Peyer's patch (tissue), 4 donors: ENCODE measurements at regions not wholly inside any gene's neighbourhood (a gene's known extent, or its start where the extent isn't known, plus 50 kb on each side); places are given as distances from the start of the nearest gene placed in this dataset.

Experiments used
- DNase-seq, 3 donors: peaks; one replicate each; pipeline ENCODE4 v3.0.0-alpha.2; 2017 to 2019
- H3K27ac ChIP-seq, 4 donors: fragments of 200-600 bp; sonication (generic); one replicate each; pipeline ENCODE4 v1.5.1; 2016 to 2019
- H3K27me3 ChIP-seq, 2 donors: fragments of 200-600 bp; sonication (generic); one replicate each; pipeline ENCODE4 v1.5.1; 2019
- H3K36me3 ChIP-seq, 3 donors: fragments of 200-600 bp; sonication (generic); one replicate each; pipeline ENCODE4 v1.5.1; 2016 to 2019
- H3K4me1 ChIP-seq, 4 donors: fragments of 200-600 bp; sonication (generic); one replicate each; pipeline ENCODE4 v1.5.1; 2016 to 2019
- H3K4me3 ChIP-seq, 4 donors: fragments of 200-600 bp; sonication (generic); 1 replicate in 3 of 4; 2 replicates in 1 of 4; pipeline ENCODE4 v1.5.1; 2016 to 2019; ENCODE audit warnings: mild to moderate bottlenecking in 1 of 4
- H3K9me3 ChIP-seq, 4 donors: fragments of 200-600 bp; sonication (generic); one replicate each; pipeline ENCODE4 v1.5.1; 2016 to 2019; ENCODE audit warnings: mild to moderate bottlenecking in 1 of 4
- CTCF ChIP-seq, 6 experiments: fragments of 450-650 bp in 4 of 6; fragments of 200-600 bp in 2 of 6; sonication (generic) in 1 of 6; IDR thresholded peaks; one replicate each; pipeline ENCODE4 v1.5.1; 2017 to 2019; ENCODE audit warnings: antibody characterized with exemption in 6 of 6, mild to moderate bottlenecking in 3 of 6, moderate library complexity in 1 of 6
- POLR2A ChIP-seq, 2 donors: fragments of 450-650 bp; IDR thresholded peaks; one replicate each; pipeline ENCODE4 v1.5.1; 2017; ENCODE audit warnings: antibody characterized with exemption in 2 of 2, mild to moderate bottlenecking in 2 of 2, moderate library complexity in 2 of 2

DNA sequence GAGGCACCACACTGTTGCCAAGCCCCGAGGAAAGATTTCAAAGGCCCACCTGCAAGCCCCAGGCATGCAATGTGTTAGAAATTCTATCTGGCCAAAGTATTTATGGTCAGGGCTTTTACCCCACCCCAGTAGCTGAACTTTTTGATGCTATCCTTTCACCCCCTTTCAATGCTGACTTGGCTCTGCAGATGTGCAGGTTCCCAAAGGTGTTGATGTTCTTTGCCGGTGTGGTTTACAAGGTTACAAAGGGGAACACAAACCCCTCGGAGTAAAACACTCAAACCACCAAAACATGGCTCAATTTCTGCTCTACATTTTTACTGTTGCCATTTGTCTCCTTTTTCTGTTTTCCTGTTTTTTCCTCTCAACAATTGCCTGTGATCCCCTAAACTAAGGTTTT lies 145.4 kb upstream of the BNIP2 start:
- Histone ChIP-seq H3K27me3 (no peaks in the 10 kb centered on the region), H3K4me1 (no peaks in the 10 kb centered on the region), H3K27ac (no peak overlapping the region), H3K4me3 (no peak overlapping the region), H3K36me3 (no peaks in the 10 kb centered on the region), H3K9me3 (no peaks in the 10 kb centered on the region)
- no peak for TF ChIP-seq CTCF (IDR thresholded peaks at IDR 0.05)
- TF ChIP-seq POLR2A (IDR thresholded peaks at IDR 0.05), result no peak
- no peak for DNase-seq

GRCh38 chr15:59833366-59833765 lies 144.2 kb upstream of the BNIP2 start:
- no peak for DNase-seq
- TF ChIP-seq CTCF (IDR thresholded peaks at IDR 0.05), result no peak
- no peaks in the 10 kb centered on the region for H3K27me3 ChIP-seq

GRCh38 chr15:59830873-59831272 lies 141.8 kb upstream of the BNIP2 start:
- no peak for DNase-seq
- Histone ChIP-seq H3K4me3 (no peak overlapping the region), H3K27me3 (no peaks in the 10 kb centered on the region), H3K27ac (no peak overlapping the region), H3K36me3 (no peaks in the 10 kb centered on the region), H3K4me1 (no peaks in the 10 kb centered on the region), H3K9me3 (no peaks in the 10 kb centered on the region)
- TF ChIP-seq POLR2A (IDR thresholded peaks at IDR 0.05), result no peak
- TF ChIP-seq CTCF (IDR thresholded peaks at IDR 0.05), result no peak

More at GRCh38 chr15:59833366-59833765, 144.2 kb upstream of the BNIP2 start:
- H3K4me1 ChIP-seq, result no peaks in the 10 kb centered on the region
- no peaks in the 10 kb centered on the region for H3K9me3 ChIP-seq
- no peaks in the 10 kb centered on the region for H3K36me3 ChIP-seq
- H3K27ac ChIP-seq, result no peak overlapping the region
- H3K4me3 ChIP-seq, result no peak overlapping the region

DNA sequence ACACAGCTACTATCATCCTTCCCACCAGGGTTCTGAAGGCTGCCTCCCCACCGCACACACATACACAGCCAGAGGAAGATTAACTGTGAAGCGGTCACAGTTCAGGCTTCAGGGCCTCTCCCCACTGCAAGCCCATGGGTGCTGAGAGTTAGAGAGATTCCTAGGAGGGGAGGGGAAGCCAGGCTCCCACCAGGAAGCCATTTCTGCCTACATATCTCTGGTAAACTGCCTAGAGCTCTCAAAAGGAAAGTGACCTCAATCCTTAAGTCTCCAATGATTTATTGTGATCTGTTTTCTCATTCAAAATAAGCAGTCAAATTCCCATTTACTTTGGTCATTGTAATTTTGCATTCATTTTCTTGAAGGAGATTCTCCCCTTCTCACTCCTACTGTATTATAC lies 141.0 kb upstream of the BNIP2 start:
- Histone ChIP-seq H3K4me3 (no peak overlapping the region), H3K36me3 (no peaks in the 10 kb centered on the region), H3K4me1 (no peaks in the 10 kb centered on the region), H3K9me3 (no peaks in the 10 kb centered on the region), H3K27ac (no peak overlapping the region), H3K27me3 (no peaks in the 10 kb centered on the region)
- no peak for TF ChIP-seq CTCF (IDR thresholded peaks at IDR 0.05)
- no peak for TF ChIP-seq POLR2A (IDR thresholded peaks at IDR 0.05)
- no peak for DNase-seq

GRCh38 chr15:59828861-59829260 lies 139.7 kb upstream of the BNIP2 start:
- no peaks in the 10 kb centered on the region for H3K9me3 ChIP-seq
- no peaks in the 10 kb centered on the region for H3K27me3 ChIP-seq
- no peaks in the 10 kb centered on the region for H3K36me3 ChIP-seq
- no peak for DNase-seq
- TF ChIP-seq CTCF (IDR thresholded peaks at IDR 0.05) (no peak), POLR2A (IDR thresholded peaks at IDR 0.05) (no peak)
- H3K27ac ChIP-seq, result no peak overlapping the region
- no peak overlapping the region for H3K4me3 ChIP-seq
- H3K4me1 ChIP-seq, result no peaks in the 10 kb centered on the region

DNA sequence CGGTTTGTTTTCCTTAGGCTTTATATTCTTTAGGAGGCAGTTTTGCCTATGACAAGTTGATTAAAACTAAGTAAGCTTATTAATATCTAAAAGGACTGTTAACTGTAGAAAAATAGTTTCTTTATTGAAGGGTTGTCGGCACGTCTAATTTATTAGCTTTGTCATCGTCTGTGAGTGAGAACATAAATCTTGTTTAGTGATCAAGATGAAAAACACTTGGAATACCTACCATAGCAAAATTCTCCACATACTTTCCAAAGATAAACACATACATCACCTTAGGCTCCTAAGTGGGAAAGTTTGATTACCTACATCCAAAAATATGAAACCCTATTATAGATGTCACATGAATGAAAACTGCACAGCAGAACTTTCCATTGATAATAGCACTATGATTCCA lies 139.1 kb upstream of the BNIP2 start:
- no peak for TF ChIP-seq POLR2A (IDR thresholded peaks at IDR 0.05)
- no peak for TF ChIP-seq CTCF (IDR thresholded peaks at IDR 0.05)
- Histone ChIP-seq H3K27ac (no peak overlapping the region), H3K4me1 (no peaks in the 10 kb centered on the region), H3K27me3 (no peaks in the 10 kb centered on the region), H3K4me3 (no peak overlapping the region), H3K9me3 (no peaks in the 10 kb centered on the region), H3K36me3 (no peaks in the 10 kb centered on the region)
- no peak for DNase-seq
